Gastrocnemius medialis (tissue), 4 donors: ENCODE measurements at regions not wholly inside any gene's neighbourhood (a gene's known extent, or its start where the extent isn't known, plus 50 kb on each side); places are given as distances from the start of the nearest gene placed in this dataset.

Source experiments
- CTCF ChIP-seq, 5 experiments: fragments of 450-650 bp in 3 of 5; fragments of 200-600 bp in 2 of 5; sonication (generic) in 2 of 5; IDR thresholded peaks in 4 of 5; conservative IDR thresholded peaks in 1 of 5; 1 replicate in 4 of 5; 2 replicates in 1 of 5; pipeline ENCODE4 v1.5.1; 2016 to 2019; ENCODE audit warnings: antibody characterized with exemption in 5 of 5, mild to moderate bottlenecking in 3 of 5, moderate library complexity in 3 of 5
- POLR2A ChIP-seq, 2 donors: fragments of 450-650 bp; IDR thresholded peaks; one replicate each; pipeline ENCODE4 v1.6.1; 2017; ENCODE audit warnings: antibody characterized with exemption in 2 of 2, mild to moderate bottlenecking in 2 of 2, moderate library complexity in 2 of 2

GRCh38 chr2:225787497-225787896 is 388.0 kb downstream of the NYAP2 start:
- no peak for TF ChIP-seq CTCF (IDR thresholded peaks at IDR 0.05 in 4 of 5, conservative IDR thresholded peaks at IDR 0.05 in 1 of 5)
- TF ChIP-seq POLR2A (IDR thresholded peaks at IDR 0.05): no peak
